ENCODE measurements at regions not wholly inside any gene's neighbourhood (a gene's known extent, or its start where the extent isn't known, plus 50 kb on each side); places are given as distances from the start of the nearest gene placed in this dataset.

DNA sequence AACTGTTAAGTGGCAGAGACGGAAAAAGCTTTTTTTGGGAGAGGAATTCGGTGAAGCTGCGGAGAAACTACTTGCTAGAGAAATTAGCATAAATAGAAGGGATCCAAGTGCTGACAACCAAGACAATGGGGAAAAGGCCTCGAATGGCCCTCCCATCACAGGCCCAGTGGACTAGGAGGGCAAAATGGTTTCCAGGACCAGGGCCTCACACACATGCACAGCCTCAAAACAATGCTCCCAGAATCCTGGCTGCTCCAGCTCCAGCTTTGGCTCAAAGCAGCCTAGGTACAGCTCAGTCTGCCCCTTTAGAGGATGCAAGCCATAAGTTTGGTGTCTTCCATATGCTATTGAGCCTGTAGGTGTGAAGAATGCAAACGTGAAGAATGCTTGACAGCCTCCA lies 388.2 kb downstream of the OTOL1 start:
- Mint-ChIP-seq H3K36me3 (ENCODE audit: low read depth) (no peaks in the 10 kb centered on the region), H3K27me3 (no peaks in the 10 kb centered on the region), H3K4me1 (no peaks in the 10 kb centered on the region), H3K27ac (no peak overlapping the region), H3K4me3 (no peak overlapping the region)
- no peaks in the 10 kb centered on the region for H3K9me3 ChIP-seq (ENCODE audit: control insufficient read depth, low read length, poor library complexity, severe bottlenecking)
- no peak for ATAC-seq
- DNase-seq: no peak

DNA sequence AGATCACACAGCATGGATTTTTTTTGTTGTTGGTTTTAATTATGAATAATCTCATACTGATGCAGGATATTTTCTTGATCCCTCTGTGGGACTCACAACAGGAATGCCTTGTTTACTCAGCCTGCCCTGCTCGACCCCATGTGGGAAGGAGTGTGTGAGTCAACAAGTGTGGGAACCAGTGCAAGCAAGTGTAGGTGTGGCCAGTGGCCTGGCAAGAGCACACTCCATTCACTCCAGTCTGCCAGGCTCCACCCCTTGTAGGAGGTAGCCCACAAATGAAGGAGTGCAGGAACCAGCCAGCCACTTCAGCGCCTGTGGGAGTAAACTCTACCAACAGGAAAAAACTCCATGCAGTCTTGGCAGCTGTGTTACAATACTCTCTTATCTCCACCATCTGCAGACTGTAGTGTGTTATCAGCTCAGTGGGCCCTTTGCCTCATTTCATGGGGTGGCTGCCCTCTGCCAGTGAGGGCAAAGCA lies 393.6 kb downstream of the OTOL1 start:
- H3K27me3 Mint-ChIP-seq: no peaks in the 10 kb centered on the region
- no peaks in the 10 kb centered on the region for H3K4me1 Mint-ChIP-seq
- no peaks in the 10 kb centered on the region for H3K36me3 Mint-ChIP-seq (ENCODE audit: low read depth)
- DNase-seq (no peak), ATAC-seq (no peak)
- H3K4me3 Mint-ChIP-seq: no peak overlapping the region
- H3K9me3 ChIP-seq (ENCODE audit: control insufficient read depth, low read length, poor library complexity, severe bottlenecking): peaks cover 4% of the 10 kb centered on the region
- H3K27ac Mint-ChIP-seq: no peak overlapping the region

- Mint-ChIP-seq H3K4me1 (no peaks in the 10 kb centered on the region), H3K4me3 (no peak overlapping the region), H3K36me3 (ENCODE audit: low read depth) (no peaks in the 10 kb centered on the region), H3K27ac (no peak overlapping the region), H3K27me3 (no peaks in the 10 kb centered on the region)
- H3K9me3 ChIP-seq (ENCODE audit: control insufficient read depth, low read length, poor library complexity, severe bottlenecking): peaks cover 4% of the 10 kb centered on the region
- ATAC-seq (no peak), DNase-seq (no peak)
These were observed 397.4 kb downstream of the OTOL1 start for GRCh38 chr3:161893972-161894371.

- no peak overlapping the region for H3K27ac Mint-ChIP-seq
- no peaks in the 10 kb centered on the region for H3K4me1 Mint-ChIP-seq
- H3K27me3 Mint-ChIP-seq: no peaks in the 10 kb centered on the region
- H3K4me3 Mint-ChIP-seq: no peak overlapping the region
- DNase-seq (no peak), ATAC-seq (no peak)
- no peaks in the 10 kb centered on the region for H3K36me3 Mint-ChIP-seq (ENCODE audit: low read depth)
- peaks cover 4% of the 10 kb centered on the region for H3K9me3 ChIP-seq (ENCODE audit: control insufficient read depth, low read length, poor library complexity, severe bottlenecking)
These were observed 398.0 kb downstream of the OTOL1 start for GRCh38 chr3:161894657-161895056.

DNA sequence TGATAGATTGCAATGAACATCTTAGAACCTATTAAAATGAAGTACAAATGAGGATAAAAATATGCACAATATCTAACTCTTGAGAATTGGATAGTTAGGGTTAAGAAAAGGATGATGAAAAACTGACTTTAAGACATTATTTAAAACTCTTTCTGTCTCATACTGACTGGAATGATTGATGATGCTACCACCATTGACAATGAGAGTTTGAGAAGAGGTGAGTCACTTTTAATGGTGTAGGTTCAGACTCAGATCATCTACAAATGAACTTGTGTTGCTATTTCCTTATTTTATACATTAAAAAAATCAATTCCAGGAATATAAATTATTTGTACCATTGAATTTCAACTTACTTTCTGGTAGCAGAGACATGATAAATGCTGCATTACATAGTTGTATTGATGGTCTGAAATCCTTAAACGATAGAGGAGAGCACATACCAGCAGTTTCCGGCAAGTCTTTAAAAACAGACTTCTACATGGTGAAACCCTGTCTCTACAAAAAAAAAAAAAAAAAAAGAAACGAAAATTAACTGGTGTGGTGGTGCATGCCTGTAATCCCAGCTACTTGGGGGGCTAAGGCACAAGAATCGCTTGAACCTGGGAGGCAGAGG lies 409.0 kb downstream of the OTOL1 start:
- no peaks in the 10 kb centered on the region for H3K4me1 Mint-ChIP-seq
- H3K4me3 Mint-ChIP-seq: no peak overlapping the region
- DNase-seq (no peak), ATAC-seq (no peak)
- no peaks in the 10 kb centered on the region for H3K27me3 Mint-ChIP-seq
- no peak overlapping the region for H3K27ac Mint-ChIP-seq
- H3K36me3 Mint-ChIP-seq (ENCODE audit: low read depth): no peaks in the 10 kb centered on the region
- H3K9me3 ChIP-seq (ENCODE audit: control insufficient read depth, low read length, poor library complexity, severe bottlenecking): no peaks in the 10 kb centered on the region

DNA sequence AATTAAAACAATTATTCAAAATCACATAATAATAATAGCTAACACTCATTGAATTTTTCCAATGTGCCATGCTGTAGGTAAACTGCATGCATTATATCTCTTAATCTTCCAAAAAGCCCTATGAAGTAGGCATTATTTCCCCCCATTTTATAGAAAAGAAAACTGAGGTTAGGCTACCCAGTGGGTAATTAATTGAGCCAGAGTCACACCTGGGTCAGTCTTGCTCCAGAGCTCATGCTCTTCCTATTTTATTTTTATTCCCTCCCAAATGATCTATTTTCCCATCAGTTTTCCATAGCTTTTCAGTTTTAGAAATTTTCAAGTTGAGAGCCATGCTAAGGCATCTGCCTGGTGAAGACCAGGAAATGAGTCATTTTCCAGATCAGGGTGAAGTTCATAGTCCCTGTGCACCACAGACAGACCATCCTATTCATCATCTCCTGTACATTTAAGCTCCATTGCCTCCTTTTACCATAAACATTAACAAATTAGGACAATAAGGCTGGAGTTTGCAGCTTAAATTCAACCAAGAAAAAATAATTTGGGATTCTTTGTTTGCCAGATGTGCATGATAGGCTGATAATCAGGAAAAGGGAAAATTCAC lies 417.3 kb downstream of the OTOL1 start:
- no peak for ATAC-seq
- H3K4me1 Mint-ChIP-seq: no peaks in the 10 kb centered on the region

GRCh38 chr3:161914703-161915417 lies 418.3 kb downstream of the OTOL1 start:
- Mint-ChIP-seq H3K27ac (no peak overlapping the region), H3K4me3 (no peak overlapping the region), H3K27me3 (no peaks in the 10 kb centered on the region), H3K4me1 (no peaks in the 10 kb centered on the region), H3K36me3 (ENCODE audit: low read depth) (no peaks in the 10 kb centered on the region)
- no peak for DNase-seq
- no peaks in the 10 kb centered on the region for H3K9me3 ChIP-seq (ENCODE audit: control insufficient read depth, low read length, poor library complexity, severe bottlenecking)
- no peak for ATAC-seq

More for the DNA sequence above, 417.3 kb downstream of the OTOL1 start:
- Mint-ChIP-seq H3K36me3 (ENCODE audit: low read depth) (no peaks in the 10 kb centered on the region), H3K27me3 (no peaks in the 10 kb centered on the region), H3K4me3 (no peak overlapping the region), H3K27ac (no peak overlapping the region)
- no peak for DNase-seq
- no peaks in the 10 kb centered on the region for H3K9me3 ChIP-seq (ENCODE audit: control insufficient read depth, low read length, poor library complexity, severe bottlenecking)

DNA sequence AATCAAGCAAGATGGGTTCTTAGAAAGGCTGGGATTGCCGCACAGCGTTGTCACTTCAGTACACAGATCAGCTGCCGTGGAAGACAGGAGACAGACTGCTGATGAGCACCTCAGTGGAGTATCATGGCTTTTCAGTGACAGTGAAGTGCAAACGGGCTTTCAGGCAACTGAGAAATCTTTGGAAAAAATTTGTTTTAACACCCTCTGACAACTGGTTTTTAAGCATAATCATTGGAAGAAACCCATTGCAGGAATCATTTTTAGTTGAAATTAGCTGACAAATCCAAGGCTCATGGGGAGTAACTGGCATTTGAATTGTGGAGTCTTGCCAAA lies 418.8 kb downstream of the OTOL1 start:
- Mint-ChIP-seq H3K36me3 (ENCODE audit: low read depth) (no peaks in the 10 kb centered on the region), H3K27ac (no peak overlapping the region), H3K4me3 (no peak overlapping the region), H3K27me3 (no peaks in the 10 kb centered on the region), H3K4me1 (no peaks in the 10 kb centered on the region)
- DNase-seq (no peak), ATAC-seq (no peak)
- H3K9me3 ChIP-seq (ENCODE audit: control insufficient read depth, low read length, poor library complexity, severe bottlenecking): no peaks in the 10 kb centered on the region

DNA sequence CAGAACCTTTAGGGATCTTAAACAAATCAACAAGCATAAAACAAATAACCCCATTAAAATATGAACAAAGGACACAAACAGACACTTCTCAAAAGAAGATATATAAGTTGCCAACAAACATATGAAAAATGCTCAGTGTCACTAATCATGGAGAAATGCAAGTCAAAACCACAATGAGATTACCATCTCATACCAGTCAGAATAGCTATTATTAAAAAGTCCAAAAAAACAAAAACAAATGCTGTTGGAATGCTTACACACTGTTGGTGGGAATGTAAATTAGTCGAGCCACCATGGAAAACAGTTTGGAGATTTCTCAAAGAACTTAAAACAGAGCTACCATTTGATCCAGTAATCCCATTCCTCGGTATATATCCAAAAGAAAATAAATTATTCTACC lies 423.6 kb downstream of the OTOL1 start:
- Mint-ChIP-seq H3K4me3 (no peak overlapping the region), H3K27ac (no peak overlapping the region), H3K27me3 (no peaks in the 10 kb centered on the region), H3K36me3 (ENCODE audit: low read depth) (no peaks in the 10 kb centered on the region), H3K4me1 (no peaks in the 10 kb centered on the region)
- no peaks in the 10 kb centered on the region for H3K9me3 ChIP-seq (ENCODE audit: control insufficient read depth, low read length, poor library complexity, severe bottlenecking)
- DNase-seq: no peak
- no peak for ATAC-seq

- H3K27me3 Mint-ChIP-seq: no peaks in the 10 kb centered on the region
These were observed 429.2 kb downstream of the OTOL1 start for GRCh38 chr3:161925749-161926360.

GRCh38 chr3:161927131-161927530 lies 430.5 kb downstream of the OTOL1 start:
- Mint-ChIP-seq H3K36me3 (ENCODE audit: low read depth) (no peaks in the 10 kb centered on the region), H3K4me1 (no peaks in the 10 kb centered on the region), H3K4me3 (no peak overlapping the region), H3K27me3 (no peaks in the 10 kb centered on the region), H3K27ac (no peak overlapping the region)
- no peaks in the 10 kb centered on the region for H3K9me3 ChIP-seq (ENCODE audit: control insufficient read depth, low read length, poor library complexity, severe bottlenecking)
- DNase-seq: no peak
- no peak for ATAC-seq

More at GRCh38 chr3:161925749-161926360, 429.2 kb downstream of the OTOL1 start:
- no peak for ATAC-seq
- no peak for DNase-seq
- H3K4me1 Mint-ChIP-seq: no peaks in the 10 kb centered on the region
- H3K27ac Mint-ChIP-seq: no peak overlapping the region
- no peaks in the 10 kb centered on the region for H3K9me3 ChIP-seq (ENCODE audit: control insufficient read depth, low read length, poor library complexity, severe bottlenecking)
- H3K36me3 Mint-ChIP-seq (ENCODE audit: low read depth): no peaks in the 10 kb centered on the region
- no peak overlapping the region for H3K4me3 Mint-ChIP-seq

DNA sequence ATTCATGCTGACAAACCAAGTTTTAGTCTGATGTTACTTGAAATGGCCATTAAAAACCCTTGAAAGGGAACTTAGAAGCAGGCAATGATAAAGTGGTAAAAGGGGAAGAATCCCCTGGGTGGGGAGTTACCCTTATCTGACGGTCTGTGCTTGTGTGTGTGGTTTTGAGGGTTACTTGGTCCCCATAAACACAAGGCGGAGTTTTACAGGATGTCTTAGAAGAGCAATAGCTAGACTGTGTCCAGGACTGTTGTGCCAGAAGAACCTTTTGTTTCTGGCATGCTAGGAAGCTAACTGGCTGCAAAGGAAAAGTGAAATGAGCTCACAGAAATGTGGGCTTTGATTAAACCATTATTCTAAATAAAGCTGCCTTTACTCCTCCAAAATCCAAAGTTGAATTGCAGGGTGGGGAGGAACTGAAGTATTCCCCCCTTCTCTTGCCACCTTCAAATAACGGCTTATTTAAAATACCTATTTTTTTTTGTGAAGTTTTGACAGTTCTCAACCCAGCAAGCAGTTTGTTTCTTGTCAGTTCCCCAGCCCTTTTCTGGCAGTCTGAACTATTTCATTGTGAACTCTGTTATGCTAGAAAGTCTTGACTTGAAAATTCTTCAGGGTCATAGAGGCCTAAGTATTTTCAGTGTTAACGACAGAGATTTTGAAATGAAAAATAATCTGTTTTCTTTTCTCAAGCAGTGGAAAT lies 443.5 kb downstream of the OTOL1 start:
- H3K9me3 ChIP-seq (ENCODE audit: control insufficient read depth, low read length, poor library complexity, severe bottlenecking): no peaks in the 10 kb centered on the region
- Mint-ChIP-seq H3K27me3 (no peaks in the 10 kb centered on the region), H3K4me3 (no peak overlapping the region), H3K4me1 (no peaks in the 10 kb centered on the region), H3K36me3 (ENCODE audit: low read depth) (no peaks in the 10 kb centered on the region), H3K27ac (no peak overlapping the region)
- no peak for DNase-seq
- no peak for ATAC-seq

GRCh38 chr3:161940621-161940965 lies 444.0 kb downstream of the OTOL1 start:
- no peaks in the 10 kb centered on the region for H3K27me3 Mint-ChIP-seq
- DNase-seq (no peak), ATAC-seq (no peak)
- no peak overlapping the region for H3K4me3 Mint-ChIP-seq
- no peaks in the 10 kb centered on the region for H3K4me1 Mint-ChIP-seq
- H3K27ac Mint-ChIP-seq: no peak overlapping the region
- H3K36me3 Mint-ChIP-seq (ENCODE audit: low read depth): no peaks in the 10 kb centered on the region
- H3K9me3 ChIP-seq (ENCODE audit: control insufficient read depth, low read length, poor library complexity, severe bottlenecking): no peaks in the 10 kb centered on the region
